HL-60 (cell line): ENCODE measurements at regions not wholly inside any gene's neighbourhood (a gene's known extent, or its start where the extent isn't known, plus 50 kb on each side); places are given as distances from the start of the nearest gene placed in this dataset.

Experiments used
- CTCF ChIP-seq: IDR thresholded peaks from one replicate; pipeline ENCODE4 v1.5.1; 2011; ENCODE audit warnings: low read length, control low read depth, inconsistent platforms; ENCODE audit not compliant: insufficient read depth
- GABPA ChIP-seq: IDR thresholded peaks from 2 replicates; pipeline ENCODE4 v1.6.1; 2012; ENCODE audit warnings: low read depth
- POLR2AphosphoS5 ChIP-seq: IDR thresholded peaks from 2 replicates; pipeline ENCODE4 v1.6.1; 2012; ENCODE audit warnings: low read depth
- SPI1 ChIP-seq: IDR thresholded peaks from 2 replicates; pipeline ENCODE4 v1.6.1; 2012; ENCODE audit warnings: low read depth, mild to moderate bottlenecking, borderline replicate concordance
- TF ChIP-seq, protein P1 (sequence below): IDR thresholded peaks from 2 replicates; pipeline ENCODE4 v1.6.1; 2012; ENCODE audit warnings: low read depth; ENCODE audit not compliant: insufficient replicate concordance

- TF ChIP-seq, protein P1, sequence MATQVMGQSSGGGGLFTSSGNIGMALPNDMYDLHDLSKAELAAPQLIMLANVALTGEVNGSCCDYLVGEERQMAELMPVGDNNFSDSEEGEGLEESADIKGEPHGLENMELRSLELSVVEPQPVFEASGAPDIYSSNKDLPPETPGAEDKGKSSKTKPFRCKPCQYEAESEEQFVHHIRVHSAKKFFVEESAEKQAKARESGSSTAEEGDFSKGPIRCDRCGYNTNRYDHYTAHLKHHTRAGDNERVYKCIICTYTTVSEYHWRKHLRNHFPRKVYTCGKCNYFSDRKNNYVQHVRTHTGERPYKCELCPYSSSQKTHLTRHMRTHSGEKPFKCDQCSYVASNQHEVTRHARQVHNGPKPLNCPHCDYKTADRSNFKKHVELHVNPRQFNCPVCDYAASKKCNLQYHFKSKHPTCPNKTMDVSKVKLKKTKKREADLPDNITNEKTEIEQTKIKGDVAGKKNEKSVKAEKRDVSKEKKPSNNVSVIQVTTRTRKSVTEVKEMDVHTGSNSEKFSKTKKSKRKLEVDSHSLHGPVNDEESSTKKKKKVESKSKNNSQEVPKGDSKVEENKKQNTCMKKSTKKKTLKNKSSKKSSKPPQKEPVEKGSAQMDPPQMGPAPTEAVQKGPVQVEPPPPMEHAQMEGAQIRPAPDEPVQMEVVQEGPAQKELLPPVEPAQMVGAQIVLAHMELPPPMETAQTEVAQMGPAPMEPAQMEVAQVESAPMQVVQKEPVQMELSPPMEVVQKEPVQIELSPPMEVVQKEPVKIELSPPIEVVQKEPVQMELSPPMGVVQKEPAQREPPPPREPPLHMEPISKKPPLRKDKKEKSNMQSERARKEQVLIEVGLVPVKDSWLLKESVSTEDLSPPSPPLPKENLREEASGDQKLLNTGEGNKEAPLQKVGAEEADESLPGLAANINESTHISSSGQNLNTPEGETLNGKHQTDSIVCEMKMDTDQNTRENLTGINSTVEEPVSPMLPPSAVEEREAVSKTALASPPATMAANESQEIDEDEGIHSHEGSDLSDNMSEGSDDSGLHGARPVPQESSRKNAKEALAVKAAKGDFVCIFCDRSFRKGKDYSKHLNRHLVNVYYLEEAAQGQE: no peak
- no peak for TF ChIP-seq POLR2AphosphoS5
- no peak for TF ChIP-seq CTCF
- no peak for TF ChIP-seq GABPA
- TF ChIP-seq SPI1: no peak
Observed at GRCh38 chr2:217559084-217559483, 443.7 kb downstream of the TNS1 start.
